Activated CD4-positive, alpha-beta T cell treated with anti-CD3 and anti-CD28 coated beads, Interleukin-2, amount 50 U/mL, for 48 hours (primary cell): ENCODE measurements at regions not wholly inside any gene's neighbourhood (a gene's known extent, or its start where the extent isn't known, plus 50 kb on each side); places are given as distances from the start of the nearest gene placed in this dataset.

Source experiments
- DNase-seq, 2 experiments: peaks; one replicate each; pipeline ENCODE4 v3.0.0-alpha.2; 2020

DNA sequence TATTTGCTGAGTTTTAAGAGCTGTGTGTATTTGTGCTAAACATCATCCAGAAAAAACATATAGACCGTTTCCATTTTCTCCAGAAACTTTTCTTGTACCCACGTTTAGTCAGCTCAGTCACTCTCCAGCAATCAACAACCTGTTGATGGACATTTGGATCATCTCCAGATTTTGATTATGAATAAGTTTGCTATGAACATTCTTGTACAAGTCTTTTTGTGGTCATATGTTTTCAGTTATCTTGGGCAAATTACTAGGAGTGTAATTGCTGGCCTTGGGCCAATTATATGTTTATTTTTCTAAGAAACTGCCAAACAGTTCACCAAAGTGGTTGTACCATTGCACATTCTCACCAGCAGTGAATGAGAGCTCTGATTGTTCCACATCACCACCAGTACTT, 221.8 kb downstream of the CENPF start:
- DNase-seq, result no peak

DNA sequence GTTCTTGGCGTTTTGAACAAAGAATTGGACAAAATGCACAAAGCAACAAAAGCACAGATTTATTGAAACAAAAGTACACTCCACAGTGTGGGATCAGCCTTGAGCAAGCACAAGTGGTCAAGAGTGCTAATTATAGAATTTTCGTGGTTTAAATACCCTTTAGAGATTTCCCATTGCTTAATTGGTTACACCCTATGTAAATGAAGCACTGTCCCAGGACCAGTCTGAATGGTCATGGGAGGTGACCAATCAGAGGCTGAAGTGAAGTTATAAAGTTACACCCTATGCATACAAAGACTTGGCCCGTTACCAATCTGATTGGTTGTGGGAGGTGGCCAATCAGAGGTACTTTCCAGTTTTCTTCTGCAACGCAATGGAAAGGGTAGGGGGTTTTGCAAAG, 223.6 kb downstream of the CENPF start:
- no peak for DNase-seq

DNA sequence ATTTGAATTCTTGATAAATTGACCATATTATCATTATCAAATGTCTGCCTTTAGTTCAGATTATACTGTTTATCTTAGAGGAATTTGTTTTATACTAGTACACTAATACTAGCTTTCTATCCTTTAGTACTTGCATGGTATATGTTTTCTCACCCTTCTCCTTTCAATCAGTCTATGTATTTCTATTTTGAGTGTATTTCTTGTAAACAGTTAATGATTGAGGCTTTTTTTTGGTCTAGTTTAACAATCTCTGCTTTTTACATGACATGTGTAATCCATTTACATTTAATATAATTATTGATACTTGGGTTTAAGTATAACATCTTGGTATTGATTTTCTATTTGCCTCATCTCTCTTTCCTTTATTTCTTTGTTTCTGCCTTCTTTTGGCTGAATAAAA, 224.9 kb downstream of the CENPF start:
- no peak for DNase-seq

DNA sequence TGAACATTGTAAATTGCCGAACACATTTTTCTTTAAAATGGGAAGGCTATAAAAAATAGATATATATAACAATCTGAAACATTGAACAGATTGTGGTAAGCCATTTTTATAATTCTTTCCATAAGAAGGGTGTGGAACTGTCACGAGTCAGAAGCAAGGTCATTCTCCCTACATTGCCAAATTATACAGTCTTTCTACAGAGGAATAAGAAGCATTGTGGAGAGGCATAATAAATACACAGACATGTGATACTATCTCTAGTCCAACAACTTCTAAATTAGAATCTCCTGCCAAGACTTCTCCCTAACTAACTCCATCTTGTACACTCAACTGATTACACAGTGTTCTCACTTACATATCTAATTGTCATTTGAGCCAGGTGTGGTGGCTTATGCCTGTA, 227.9 kb downstream of the CENPF start:
- DNase-seq, result no peak

DNA sequence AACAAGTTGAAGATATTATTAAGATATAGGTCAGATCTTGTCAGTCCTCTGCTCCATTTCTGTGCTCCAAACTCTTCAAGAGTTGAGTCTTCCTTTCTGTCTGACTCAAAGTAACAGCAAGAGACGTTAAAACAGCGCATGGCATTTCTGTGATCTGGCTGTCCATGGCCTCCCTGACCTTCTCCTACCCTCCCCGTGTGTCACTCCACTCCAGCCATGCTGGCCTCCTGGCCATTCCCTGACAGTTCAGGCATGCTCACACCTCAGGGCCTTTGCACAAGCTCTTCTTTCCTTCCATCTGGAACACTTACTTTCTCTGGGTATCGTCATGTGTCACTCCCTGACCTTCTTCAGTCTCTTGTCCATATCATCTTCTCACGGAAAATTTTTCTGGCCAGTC, 229.0 kb downstream of the CENPF start:
- DNase-seq, result no peak

DNA sequence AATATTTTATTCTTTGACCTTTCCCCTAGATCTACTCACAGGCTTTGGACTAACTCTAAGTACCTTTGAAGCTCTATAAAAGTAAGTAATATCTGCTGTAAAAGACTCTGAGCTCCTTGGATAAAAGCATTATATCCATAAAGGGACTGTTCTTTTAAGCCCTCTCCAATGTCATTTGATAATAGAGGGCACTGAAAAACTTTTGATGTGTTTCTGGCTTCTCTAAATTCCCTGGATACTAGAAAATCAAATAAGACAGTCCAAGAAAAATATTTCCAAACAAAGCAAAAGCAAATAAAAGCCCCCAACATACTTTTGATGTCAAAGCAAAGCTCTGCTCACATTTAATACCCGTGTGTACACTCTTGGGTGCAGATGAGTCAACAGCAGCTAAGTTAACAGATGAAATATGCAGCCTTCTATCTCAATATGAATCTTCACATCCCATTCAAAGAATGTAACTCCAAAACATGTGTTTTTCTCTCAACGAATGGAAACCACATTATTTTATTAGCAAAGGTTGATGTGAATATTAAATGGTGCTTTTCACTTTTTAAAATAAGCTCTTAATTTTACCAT, 230.3 kb downstream of the CENPF start:
- no peak for DNase-seq

DNA sequence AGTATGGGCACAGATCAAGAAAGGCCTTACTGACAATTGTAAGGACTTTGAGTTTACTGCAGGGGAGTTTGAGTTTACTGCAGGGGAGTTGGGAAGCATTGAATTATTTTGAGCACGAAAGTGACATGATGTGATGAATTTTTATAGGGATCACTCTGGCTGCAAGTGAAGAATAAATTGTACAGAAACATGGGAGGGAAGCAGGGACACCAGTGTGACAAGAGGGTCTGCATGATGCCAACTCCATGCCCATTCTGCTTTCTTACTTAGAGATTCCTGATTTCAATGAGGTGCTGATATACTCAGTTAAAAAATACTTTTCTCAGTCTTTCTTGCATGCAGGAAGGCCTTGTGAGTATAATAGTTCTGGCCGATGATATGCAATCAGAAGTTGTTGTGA, 234.4 kb downstream of the CENPF start:
- no peak for DNase-seq

DNA sequence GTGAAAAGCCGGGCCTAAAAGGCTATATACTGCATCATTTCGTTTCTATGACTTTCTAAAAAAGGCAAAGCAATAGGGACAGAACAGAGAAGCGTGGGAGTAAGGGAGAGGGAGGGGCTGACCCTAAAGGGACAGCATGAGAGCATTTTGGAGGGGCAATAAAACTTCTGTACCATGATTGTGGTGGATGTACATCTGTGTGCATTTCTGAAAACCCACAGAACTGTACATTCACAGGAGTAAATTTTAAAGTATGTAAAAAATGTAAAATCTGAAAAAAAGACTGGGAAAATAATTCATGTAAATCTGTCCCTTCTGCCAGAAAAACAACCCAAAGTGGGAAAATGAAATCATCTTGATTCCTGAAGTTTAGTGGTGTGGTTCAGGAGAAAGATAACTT, 235.4 kb downstream of the CENPF start:
- DNase-seq, result no peak

DNA sequence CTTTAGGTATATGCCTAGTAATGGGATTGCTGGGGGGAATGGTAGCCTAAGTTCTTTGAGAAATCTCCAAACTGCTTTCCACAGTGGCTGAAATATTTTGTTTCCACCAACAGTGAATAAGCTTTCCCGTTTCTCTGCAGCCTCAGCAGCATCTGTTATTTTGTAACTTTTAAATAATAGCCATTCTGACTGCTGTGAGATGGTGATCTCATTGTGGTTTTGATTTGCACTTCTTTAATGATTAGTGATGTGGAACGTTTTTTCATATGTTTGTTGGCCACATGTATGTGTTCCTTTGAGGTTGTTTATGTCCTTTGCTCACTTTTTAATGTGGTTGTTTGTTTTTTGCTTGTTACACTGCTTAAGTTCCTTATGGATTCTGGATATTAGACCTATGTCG, 237.4 kb downstream of the CENPF start:
- no peak for DNase-seq

DNA sequence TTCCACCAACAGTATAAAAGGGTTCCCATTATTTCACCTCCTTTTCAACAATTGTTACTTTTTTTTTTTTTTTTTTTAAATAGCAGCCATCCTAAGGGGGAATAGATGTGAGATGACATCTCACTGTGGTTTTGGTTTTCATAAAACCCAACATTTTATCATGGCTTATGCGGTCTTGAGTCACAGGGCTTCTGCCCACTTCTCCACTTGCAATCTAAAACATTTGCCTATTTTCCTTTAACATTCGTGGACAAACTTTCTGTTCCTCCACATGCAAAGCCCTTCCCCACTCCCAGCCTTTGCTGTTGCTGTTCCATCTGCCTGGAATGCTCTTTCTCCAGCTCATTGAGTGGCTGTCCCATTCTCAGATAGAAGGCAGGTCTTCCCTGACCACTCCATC, 239.7 kb upstream of the KCNK2 start:
- no peak for DNase-seq

DNA sequence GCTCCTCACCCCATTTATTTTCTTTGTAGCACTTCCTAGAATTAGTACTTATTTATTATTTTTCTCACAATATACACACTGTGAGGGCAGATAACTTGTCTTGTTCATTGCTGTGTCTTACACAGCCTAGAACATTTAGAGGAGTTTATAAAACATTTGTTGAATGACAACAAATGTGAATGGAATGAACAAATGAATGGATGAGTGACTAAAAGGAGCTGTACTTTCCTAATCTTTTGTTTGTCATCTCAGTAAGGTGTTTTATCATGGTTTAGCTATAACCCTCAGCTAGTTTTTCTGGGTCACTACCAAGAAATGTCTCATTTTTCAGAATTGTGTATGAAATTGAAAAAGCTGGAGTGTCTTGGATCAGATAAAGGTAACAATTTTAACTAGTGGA, 239.3 kb upstream of the KCNK2 start:
- DNase-seq, result no peak

DNA sequence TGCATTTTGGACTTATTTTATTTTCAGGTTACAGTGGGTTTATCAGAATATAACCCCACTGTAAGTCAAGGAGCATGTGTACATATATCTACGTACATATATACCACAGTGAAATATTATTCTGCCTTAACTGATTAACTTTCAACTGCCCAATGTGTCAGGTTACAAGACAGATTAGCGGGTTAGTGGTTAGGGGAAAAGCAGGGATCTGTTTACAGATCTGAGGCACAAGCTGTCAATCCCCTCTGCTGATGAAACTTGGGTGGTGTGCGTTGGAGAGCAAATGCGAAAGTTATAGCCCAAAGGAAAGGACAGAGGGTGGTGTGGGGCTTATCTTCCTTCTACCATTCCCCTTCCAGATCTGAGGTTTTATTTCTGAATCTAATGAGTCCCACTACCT, 238.2 kb upstream of the KCNK2 start:
- no peak for DNase-seq

DNA sequence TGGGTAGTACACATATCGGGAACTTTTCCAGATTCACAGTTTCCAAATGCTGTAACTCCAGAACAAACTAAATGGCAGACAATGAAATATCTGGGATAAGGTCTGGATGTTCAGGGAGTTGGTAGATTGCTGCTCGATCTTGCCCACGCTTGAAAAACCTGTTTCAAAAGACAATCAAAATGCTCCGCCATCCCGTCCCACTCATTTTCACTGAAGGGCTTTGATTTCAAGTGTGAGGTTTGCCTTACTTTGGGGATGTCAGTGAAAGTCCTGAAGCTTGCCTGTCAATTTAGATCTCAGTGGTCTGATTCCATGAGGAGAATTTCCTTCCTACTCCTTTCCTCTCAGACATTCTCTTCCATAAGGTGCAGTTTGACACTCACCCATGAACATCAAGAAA, 236.3 kb upstream of the KCNK2 start:
- no peak for DNase-seq

DNA sequence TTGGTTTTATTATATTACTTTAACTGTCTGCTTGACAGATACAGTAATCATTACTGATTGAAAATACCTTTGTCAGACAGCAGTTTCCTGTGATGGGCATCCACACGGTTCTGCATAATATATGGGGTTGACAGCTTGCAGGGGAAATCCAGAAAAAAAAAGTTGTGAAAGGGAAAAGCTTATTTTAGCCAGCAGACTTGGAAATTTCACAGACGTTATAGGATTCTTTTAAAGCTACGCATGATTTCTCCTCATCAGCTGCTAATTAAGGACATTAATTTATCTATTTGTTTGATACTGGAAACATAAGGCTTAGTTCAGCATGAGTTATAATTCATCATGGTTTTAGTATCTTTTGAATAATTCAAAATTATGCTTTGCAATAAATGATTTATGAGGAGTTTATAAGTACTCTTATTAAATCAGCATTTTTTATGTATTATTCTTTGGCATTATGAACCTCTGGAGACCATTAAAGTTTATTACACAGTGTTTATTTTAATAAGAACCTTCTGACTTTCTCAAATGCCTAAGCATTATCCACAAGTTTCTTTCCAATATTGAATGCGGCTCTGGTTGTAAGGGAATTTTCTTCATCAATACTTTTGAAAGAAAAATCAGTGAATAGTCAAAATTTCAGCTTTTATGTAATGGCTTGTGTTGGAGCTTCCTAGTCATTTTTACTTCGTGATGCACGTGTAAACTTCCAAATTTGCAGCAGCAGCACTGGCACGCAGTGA, 235.3 kb upstream of the KCNK2 start:
- no peak for DNase-seq

DNA sequence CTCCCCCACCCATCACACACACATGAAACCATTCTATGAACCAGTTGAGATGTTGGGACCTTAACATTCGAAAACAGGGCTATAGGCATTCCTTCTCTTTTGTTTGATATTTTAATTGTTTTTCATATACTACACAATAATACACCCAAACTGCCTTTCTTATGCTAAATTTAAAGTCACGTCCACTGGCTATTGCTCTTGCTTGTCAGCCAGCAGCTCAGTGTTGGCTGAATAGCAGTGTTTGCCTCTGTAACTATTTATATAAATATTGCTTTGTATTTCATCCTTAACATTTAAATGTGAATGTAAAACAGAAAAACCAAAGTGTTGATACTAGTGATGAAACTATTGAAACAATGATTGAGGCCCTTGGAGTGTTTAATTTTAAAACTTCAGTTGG, 234.4 kb upstream of the KCNK2 start:
- no peak for DNase-seq

DNA sequence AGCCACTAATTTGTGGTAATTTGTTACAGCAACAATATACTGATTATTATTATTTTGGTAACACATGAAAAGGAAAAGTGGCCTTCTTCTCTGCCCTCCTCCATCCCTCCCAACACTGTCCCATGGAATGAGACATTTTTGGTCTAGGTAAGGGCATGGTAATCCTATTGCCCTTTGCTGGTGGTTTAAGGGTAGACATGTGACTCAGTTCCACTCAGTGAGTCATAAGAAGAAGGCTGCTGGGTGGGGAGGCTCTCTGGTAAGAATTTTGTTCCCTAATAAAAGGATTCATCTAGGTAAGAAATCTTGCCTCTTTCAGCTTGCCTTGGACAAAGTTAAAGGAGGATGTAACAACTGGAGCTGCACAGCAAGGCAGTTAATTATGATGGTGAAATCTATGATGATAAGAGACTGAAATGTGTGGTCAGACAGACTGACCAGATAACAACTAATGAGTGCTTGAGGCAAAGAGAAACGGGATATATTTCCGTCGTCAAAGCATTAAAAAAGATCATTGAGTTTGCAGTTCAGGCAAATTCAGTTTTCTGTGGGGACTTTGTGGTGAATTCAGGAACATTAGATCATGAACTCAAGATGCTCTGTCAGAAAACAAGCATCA, 232.0 kb upstream of the KCNK2 start:
- DNase-seq, result no peak

DNA sequence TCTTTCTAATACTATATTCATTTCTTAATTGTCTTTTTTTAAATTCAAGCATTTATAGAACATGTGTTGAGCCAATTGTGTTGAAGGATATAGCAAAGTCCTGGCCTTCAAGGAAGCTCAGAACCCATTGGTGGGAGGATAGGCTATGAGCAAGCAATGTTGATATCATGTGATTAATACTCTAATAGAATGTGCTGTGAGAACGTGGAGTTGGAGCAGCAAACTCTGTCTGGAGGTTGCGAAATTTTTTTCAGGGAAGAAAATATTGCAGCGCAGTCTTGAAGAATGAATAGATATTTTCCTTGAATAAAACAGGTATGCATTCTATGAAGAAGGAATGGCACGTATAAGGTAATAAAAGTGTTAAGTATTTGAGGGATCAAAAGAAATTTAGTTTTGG, 229.2 kb upstream of the KCNK2 start:
- no peak for DNase-seq

DNA sequence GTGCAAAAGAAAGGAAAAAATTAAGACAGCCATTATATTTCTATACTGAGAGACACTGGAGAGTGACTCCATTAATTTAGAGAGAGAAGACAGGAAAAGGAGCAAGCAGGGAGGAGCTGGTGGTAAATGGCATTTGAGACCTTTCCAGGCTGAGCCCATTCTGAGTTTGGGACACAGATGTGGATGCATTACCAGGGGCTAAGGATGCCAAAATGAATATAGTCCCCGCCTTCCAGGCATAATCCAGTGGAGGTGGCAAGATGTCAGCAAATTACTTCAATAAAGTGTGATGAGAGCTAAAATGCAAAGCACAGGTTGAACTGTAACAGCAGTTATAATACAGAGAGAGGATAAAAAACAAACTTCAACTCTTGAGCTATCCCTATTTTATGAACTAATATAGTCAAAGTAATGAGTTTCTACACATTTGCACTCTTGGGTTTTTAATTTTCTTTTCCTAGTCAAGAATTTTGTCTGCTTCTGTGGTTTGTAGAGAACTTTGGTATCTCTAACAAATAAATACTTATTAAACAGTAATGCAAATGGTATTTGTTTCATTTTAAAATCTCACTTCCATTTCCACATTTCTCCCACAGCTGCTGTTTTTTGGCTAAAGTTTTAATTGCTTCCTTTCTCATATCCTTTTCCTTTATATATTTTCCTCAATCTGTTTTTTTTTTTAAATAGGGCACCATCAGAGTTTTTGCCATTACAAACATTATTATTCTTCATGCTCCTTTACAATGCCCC, 228.2 kb upstream of the KCNK2 start:
- no peak for DNase-seq

DNA sequence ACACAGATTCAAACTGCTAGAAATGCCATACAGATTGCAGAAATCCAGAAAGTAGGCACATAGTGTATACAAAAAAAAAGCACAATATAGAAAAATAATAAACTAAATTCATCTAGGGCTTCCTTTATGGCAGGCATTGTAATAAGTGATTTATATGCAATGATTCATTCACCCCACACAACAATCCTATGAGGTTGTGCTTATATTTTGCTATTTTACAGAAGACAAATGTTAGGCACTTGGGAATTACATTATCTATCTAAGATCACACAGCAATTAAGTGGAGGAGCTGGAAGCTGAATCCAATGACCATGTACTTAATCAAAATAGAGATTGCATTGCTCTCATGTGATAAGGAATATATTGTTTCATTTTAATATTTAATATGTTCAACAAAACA, 225.7 kb upstream of the KCNK2 start:
- DNase-seq, result no peak

DNA sequence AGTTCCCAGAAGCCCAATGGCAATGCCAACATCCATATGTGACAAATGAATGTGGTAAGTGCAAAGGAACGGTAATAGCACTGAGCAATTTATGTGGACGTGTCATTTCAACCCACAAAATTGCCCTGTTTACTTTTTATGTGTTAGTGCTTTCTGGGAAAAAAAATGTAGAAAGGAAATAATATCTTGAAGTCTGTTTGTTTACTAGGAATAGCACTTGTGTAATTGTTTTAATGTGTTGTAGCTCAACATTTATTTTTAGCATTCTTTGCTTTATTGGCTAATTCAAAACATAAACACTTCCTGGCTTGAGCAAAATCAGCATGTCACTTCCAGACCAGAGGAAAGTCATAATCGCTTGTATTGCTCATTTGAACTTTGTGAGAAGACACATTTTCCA, 224.8 kb upstream of the KCNK2 start:
- no peak for DNase-seq

DNA sequence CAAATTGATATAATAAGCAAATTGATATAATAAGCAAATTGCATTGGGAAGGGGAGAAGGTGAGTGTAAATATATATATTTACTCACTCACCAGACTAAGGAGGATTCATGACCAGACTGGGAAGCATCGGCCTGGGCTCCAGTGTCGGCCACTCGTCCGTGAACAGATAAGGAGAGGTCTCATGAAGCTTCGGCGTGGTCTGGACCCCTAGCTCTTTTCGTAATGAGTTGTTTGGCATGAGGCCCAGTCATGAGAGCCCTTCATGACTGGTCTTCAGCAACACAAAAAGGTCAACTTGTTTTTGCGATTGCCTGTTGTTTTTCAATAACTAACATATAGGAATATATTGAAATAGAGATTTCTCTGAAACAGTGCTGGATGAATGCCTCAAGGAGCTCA, 222.9 kb upstream of the KCNK2 start:
- DNase-seq, result no peak

DNA sequence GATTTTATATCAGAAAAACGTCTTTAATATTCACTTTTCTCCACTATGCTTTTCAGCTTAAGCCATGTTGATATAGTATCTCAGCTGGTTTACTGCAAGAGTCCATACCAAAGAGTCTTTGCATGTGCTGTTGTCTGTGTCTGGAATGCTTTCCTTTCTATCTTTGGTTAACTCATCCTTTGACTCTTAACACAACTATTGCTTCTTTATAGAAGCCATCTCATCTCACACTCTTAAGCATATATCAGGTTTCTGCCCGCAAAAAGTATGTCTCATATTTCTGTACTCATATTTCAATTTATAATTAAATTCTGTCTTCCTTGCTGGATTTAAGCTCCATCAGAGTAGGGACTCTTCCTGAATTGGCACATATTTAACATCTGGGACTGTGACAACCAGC, 220.9 kb upstream of the KCNK2 start:
- no peak for DNase-seq

DNA sequence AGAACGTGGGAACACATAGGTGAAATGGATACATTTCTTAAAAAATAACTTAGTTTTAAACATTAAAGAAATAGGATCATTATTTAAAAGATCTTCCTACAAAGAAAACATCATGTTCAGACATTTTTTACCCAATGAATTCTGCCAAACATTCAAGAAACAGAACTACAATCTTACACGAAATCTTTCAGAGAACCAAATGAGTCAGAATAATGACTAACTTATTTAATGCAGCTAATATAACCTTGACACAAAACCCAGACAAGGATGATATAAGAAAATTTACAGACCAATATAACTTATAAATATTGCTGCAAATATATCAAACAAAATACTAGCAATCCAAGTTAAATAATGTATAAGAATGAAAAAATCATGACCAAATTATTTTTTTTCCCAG, 220.1 kb upstream of the KCNK2 start:
- DNase-seq, result no peak
